ENCODE measurements at regions not wholly inside any gene's neighbourhood (a gene's known extent, or its start where the extent isn't known, plus 50 kb on each side); places are given as distances from the start of the nearest gene placed in this dataset.

DNA sequence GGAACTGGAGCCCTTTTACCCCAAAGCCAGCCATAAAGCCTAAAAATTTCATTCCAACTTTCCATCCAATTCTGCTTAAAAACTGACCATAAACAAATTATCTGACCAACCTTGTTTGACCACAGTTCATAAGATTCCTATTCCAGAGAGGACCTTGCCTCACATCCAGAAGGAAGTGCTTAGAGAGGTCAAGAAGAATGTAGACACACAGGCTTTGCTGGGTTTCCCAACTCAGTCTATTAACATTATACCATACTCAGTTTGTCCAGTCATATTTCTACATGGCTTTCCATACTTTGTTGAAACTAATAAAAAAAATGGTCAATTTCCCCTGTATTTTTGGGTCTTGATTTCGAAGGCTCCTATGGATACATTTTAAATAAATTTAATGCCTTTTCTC lies 1522.5 kb downstream of the ARAP2 start:
- no peak for TF ChIP-seq GATA2 (IDR thresholded peaks at IDR 0.05; ENCODE audit: low read depth, low read length)
- no peak for TF ChIP-seq GATA3 (IDR thresholded peaks at IDR 0.05; ENCODE audit: low read depth, low read length)

Measured in SH-SY5Y (cell line).